ENCODE measurements at regions not wholly inside any gene's neighbourhood (a gene's known extent, or its start where the extent isn't known, plus 50 kb on each side); places are given as distances from the start of the nearest gene placed in this dataset.

DNA sequence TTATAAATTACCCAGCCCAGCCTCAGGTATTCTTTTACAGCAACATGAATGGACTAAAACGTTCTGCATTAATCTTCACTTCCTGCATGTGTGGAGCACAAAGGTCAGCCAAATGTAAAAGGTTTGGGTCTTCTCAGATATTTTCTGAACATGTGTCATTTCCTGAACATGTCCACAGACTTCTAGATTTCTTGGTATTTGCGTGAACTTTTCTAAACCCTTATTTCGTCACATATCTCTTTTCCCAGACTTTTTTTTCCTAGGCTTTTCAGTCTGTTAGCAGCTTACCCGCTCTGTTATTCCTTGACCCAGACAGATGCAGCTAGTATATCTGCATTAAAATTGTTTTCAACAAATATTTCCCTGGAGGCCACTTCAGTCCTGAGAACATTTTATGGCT is 57.3 kb upstream of the USP51 start:
- peak; percentile 33 for DNase-seq (ENCODE audit: extremely low read depth, low read depth, low spot score)

All from glomerular endothelial cell (primary cell).